DMS153 (cell line): ENCODE measurements at regions not wholly inside any gene's neighbourhood (a gene's known extent, or its start where the extent isn't known, plus 50 kb on each side); places are given as distances from the start of the nearest gene placed in this dataset.
"Not testable (repeated sequence)": the region's sequence is repeated elsewhere in the genome, so short reads cannot be mapped to it uniquely, and the experiment has no call there.

ENCODE experiments used
- DNase-seq: peaks from one replicate; lab custom pipeline; 2025; lab: John Stamatoyannopoulos, UW

DNA sequence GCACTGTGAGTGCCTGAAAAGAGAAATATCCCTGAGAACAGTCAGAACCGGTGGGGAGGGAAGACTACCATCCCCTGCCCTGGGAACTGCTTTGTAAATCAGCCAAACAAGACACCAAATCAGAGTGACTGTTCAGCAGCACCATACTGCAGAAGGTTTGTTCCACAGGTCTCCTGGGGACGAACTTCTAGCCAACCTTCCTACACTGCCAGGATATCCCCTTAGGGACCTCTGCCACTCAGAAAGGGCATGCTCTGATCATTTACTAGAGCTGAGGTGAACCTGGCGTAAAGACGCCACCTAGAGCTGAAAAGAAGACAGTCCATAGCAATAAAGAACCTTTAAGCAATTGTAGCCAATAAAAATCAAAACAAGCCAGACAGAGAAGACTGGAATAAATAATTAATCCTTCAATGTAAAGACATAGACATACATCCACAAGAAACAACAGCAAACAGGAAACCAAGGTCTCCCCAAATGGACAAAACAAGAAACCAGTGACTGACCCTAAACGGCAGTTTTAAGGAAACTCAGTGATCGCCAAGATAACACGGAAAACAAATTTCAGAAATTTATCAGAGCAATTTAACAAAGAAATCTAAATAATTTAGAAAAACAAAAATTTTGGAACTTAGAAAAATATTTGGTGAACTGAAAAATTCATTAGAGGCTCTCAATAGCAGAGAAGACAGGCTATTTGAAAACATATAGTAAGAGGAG, 228.1 kb upstream of the AMIGO2 start:
- peak; percentile 77 for DNase-seq

GRCh38 chr12:47306773-47307679, 227.3 kb upstream of the AMIGO2 start:
- DNase-seq: not testable (repeated sequence)

GRCh38 chr12:47306130-47306529, 226.4 kb upstream of the AMIGO2 start:
- no peak for DNase-seq

GRCh38 chr12:47305464-47305863, 225.7 kb upstream of the AMIGO2 start:
- no peak for DNase-seq

- DNase-seq: no peak
These were observed 224.3 kb upstream of the AMIGO2 start for GRCh38 chr12:47303995-47304560.

DNA sequence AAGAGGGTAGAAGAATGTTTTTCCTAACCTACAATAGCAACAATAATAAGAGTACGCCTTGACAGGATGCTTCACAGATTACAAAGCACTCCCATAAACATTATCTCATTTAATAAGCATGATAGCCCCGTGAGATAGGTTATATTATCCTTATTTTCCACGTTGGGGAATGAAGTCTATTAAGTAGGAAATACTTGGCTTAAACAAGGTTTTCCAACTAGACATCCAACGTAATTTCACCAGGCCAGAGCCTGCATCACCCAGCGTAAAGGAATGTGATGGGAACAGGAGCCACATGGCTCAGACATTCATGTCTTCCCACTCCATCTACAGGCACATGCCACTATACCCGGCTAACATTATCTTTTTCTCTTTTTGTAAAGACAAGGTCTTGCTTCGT, 223.4 kb upstream of the AMIGO2 start:
- DNase-seq: no peak

DNA sequence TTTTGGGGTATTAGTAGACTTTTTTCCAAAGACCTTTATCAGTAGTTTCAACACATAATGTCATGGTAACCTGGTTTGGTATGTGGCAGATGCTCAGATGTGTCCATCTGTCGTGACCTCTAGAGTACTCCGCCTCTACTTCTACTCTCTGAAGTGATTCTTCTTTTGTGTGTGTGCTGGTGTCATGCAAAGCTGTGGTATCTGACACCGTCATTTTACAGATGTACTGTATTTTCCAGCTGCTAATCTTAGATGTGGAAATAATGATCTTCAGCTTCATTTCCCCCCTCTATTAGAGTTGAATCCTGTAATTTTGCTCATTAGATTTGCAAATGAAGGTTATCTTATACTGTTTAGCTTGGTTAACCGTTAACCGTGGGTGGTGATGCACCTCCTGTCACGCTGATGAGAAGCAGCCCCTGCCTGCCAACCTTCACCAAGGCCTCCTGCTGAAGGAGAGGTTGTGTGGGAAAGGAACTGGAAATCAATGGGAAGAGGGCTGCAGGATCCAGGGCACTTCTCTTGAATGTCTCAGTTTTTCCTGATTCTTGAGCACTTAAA, 222.4 kb upstream of the AMIGO2 start:
- DNase-seq: no peak

- no peak for DNase-seq
These were observed 219.8 kb upstream of the AMIGO2 start for GRCh38 chr12:47299586-47299985.

- no peak for DNase-seq
These were observed 218.2 kb upstream of the AMIGO2 start for GRCh38 chr12:47297993-47298392.

DNA sequence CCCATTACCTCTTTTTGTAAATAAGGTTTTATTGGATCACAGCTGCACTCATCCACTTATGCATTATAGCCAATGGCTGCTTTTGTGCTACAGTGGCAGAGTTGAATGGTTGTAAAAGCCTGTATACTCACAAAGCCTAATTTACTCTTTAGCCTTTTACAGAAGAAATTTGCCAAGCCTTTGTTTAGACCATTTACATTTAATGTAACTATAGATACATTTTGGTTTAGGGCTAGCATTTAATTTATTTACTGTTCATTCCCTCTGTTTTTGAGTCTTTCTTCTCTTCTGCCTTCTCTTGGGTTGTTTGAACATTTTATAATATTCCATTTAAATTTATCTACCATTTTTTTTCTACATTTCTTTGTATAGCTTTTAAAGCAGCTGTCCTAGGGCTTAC, 217.1 kb upstream of the AMIGO2 start:
- peak; percentile 94 for DNase-seq

- DNase-seq: no peak
These were observed 213.6 kb upstream of the AMIGO2 start for GRCh38 chr12:47293406-47293805.

DNA sequence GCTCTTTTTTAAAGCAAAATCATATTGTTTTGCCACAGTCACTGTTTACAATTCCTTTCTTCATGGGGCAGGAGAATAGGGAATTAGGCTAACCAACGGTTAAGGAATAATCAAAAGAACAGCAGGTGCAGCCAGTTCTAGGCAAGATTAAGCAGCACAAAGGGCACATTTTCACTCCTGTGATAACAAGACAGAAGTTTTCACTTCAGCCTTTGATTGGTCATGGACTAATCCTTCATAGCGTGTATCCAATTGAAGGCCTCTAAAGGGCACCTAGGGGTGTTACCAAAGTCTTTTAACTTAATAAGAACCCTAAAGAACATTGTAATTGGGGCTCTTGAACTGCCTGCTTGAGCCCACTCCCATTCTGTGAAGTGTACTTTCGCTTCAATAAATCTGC, 206.9 kb upstream of the AMIGO2 start:
- no peak for DNase-seq
